GM19463 (cell line): ENCODE measurements at regions not wholly inside any gene's neighbourhood (a gene's known extent, or its start where the extent isn't known, plus 50 kb on each side); places are given as distances from the start of the nearest gene placed in this dataset.
"Not testable (repeated sequence)": the region's sequence is repeated elsewhere in the genome, so short reads cannot be mapped to it uniquely, and the experiment has no call there.

Source experiments
- ATAC-seq: cut with Tn5 transposase; IDR thresholded peaks from one replicate; pipeline ENCODE4 v1.9.1; 2021; ENCODE audit warnings: mild to moderate bottlenecking, moderate library complexity; ENCODE audit not compliant: unreplicated experiment

DNA sequence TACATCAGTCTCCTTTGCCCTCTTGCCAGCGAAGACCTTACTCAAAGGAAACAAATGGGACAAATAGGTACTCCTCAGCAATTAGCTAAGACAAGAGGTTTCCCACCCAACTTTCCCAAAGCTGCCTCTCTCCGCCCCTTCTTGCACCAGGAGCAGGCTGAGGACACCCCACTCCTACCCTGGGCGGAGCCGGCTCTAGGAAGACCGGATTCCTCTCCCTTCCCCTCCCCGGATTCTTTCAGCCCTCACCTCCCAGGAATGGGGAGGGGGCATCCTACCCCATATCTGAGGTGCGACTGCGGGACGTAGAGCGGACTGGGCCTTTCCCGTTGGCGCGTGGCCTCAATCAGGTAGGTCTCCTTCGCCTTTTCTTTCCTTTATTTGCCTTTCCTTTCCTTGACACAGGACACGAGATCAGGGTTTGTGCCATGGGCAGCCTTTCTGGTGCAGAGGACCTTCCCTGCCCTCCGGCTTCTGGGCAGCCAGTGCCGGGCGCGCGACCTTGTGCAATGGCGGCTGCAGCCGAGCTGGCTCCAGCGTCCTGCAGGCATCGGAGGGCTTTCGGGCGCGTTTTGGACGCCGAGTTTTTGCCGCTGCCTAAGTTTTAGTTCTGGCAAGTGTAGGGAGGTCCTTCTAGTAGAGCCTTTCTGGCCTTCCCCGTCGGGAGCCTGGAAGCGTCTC lies 279.9 kb downstream of the PLS3 start:
- ATAC-seq: not testable (repeated sequence)

DNA sequence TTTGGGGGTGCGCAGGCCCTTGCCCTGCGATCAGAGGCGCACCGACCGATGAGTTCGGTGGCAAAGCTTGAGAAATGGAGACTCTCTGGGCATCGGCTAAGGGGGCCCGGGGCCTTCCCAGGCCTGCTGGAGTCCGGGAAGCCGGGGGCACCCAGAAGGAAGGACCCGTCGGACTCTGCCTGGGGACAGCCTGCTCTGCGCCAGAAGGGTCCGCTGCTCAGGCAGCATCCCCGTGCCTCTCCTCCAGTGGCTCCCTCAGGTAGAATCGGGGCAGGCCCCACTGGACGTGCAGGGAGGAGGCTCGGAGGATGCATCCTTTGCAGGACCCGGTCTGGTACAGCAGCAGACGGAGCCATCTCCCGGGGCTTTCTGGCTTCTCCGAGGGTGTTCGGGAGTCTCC lies 290.0 kb downstream of the PLS3 start:
- ATAC-seq: not testable (repeated sequence)

DNA sequence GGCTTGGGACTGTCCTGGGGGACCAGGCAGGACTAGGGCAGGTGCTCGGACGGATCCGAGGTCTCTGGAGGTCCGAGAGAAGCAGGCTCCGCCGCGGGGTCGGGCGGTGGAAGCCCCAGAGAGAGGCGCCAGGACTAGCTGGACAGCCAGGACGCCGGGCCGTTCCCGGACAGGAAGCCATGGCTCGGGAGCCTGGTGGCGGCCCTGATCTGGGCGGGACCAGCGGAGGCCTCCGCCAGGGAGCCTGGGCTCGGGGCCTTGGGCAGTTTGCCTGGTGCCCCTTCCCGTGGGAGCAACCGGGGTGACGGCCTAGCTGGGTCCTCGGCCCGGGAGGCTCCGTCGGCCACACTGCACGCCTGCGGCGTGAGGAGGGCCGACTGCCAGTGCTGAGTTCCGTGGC lies 292.3 kb downstream of the PLS3 start:
- ATAC-seq: not testable (repeated sequence)

DNA sequence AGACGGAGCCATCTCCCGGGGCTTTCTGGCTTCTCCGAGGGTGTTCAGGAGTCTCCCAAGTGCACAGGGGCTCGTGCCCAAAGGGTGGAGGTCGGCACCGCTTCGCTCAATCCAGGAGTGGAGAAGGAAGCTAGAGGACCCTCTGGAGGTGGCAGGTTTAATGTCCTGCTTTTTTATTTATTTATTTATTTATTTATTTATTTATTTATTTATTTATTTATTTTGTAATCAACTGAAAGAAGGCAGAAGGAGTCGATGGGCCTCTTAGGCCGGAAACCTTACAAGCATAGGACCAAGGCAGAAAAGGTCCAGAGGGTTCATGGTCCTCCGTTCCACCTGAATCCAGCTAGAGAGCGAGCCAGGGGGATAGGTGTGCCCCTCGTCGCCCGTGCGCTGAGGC lies 289.4 kb upstream of the AGTR2 start:
- not testable (repeated sequence) for ATAC-seq

DNA sequence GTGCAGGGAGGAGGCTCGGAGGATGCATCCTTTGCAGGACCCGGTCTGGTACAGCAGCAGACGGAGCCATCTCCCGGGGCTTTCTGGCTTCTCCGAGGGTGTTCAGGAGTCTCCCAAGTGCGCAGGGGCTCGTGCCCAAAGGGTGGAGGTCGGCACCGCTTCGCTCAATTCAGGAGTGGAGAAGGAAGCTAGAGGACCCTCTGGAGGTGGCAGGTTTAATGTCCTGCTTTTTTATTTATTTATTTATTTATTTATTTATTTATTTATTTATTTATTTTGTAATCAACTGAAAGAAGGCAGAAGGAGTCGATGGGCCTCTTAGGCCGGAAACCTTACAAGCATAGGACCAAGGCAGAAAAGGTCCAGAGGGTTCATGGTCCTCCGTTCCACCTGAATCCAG lies 286.4 kb upstream of the AGTR2 start:
- not testable (repeated sequence) for ATAC-seq

DNA sequence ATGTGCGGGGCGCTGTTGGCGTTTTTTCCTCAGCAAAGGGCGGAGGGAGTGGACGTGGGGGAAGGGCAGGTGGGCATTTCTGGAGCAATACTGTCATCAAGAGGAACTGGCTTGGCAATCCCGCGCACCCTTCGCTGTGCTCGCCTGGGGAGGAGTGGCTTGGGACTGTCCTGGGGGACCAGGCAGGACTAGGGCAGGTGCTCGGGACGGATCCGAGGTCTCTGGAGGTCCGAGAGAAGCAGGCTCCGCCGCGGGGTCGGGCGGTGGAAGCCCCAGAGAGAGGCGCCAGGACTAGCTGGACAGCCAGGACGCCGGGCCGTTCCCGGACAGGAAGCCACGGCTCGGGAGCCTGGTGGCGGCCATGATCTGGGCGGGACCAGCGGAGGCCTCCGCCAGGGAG lies 282.5 kb upstream of the AGTR2 start:
- not testable (repeated sequence) for ATAC-seq

DNA sequence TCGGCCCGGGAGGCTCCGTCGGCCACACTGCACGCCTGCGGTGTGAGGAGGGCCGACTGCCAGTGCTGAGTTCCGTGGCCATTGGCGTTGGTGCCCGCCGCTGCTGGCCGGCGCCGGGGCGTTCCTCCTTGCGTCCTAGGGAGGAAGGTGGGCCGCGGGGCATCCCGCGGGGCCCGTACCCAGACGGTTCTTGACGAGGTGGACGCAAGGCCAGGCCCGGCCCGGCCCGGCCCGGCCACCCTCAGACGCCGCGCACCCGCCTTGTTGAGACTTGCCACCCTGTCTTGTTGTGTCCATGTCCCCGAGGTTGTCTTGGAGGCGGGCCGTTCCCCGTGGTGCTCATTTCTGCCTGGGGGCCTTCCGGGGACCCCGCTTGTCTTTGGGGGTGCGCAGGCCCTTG lies 282.0 kb upstream of the AGTR2 start:
- ATAC-seq: not testable (repeated sequence)

DNA sequence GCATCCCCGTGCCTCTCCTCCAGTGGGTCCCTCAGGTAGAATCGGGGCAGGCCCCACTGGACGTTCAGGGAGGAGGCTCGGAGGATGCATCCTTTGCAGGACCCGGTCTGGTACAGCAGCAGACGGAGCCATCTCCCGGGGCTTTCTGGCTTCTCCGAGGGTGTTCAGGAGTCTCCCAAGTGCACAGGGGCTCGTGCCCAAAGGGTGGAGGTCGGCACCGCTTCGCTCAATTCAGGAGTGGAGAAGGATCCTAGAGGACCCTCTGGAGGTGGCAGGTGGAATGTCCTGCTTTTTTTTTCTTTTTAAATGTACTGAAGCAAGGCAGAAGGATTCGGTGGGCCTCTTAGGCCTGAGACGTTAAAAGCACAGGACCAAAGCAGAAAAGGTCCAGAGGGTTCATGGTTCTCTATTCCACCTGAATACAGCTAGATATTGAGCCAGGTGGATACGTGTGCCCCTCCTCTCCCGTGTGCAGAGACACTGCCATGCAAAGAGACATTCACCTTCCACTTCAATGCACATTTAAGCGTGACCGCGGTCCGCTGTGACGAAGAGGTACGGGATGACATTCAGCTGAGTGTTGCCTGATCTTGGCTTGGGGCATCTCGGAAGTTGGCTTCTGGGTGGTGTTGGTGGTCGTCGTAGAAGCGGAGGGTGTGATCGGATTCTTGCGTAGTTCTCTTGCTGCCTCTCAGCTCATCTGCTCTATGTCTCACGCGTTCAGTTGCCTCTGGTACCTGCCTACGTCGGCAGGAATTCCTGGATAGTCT lies 281.2 kb upstream of the AGTR2 start:
- no peak for ATAC-seq

DNA sequence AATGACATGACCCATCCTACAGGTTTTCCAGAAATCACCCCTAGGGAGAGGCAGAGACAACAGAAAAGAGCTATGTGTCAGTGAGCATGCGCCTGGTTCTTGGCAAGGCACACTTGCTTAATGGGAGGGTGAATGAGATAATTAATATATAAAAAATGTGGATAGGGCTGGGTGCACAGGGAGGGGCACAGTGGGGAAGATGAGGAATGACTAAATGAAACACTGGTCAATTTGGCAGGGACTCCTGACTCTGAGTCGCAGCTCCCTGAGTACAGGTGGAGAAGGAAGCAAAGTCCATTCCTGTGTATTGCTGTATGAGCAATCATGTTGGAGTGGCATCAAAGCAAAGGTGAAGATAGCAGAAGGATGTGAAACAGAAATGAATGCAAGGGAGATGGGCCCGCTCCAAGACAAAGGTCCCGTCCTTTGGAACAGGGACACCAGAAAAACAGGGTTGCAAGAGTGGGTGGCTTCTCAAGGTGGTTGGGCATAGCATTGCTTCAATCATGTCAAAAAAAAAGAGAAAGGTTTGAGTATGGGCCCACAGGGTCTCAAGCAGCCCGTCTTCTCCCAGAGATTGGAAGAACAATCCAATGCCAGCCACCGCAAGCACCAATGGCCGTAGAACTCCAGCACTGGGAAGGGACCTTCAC lies 278.4 kb upstream of the AGTR2 start:
- no peak for ATAC-seq

DNA sequence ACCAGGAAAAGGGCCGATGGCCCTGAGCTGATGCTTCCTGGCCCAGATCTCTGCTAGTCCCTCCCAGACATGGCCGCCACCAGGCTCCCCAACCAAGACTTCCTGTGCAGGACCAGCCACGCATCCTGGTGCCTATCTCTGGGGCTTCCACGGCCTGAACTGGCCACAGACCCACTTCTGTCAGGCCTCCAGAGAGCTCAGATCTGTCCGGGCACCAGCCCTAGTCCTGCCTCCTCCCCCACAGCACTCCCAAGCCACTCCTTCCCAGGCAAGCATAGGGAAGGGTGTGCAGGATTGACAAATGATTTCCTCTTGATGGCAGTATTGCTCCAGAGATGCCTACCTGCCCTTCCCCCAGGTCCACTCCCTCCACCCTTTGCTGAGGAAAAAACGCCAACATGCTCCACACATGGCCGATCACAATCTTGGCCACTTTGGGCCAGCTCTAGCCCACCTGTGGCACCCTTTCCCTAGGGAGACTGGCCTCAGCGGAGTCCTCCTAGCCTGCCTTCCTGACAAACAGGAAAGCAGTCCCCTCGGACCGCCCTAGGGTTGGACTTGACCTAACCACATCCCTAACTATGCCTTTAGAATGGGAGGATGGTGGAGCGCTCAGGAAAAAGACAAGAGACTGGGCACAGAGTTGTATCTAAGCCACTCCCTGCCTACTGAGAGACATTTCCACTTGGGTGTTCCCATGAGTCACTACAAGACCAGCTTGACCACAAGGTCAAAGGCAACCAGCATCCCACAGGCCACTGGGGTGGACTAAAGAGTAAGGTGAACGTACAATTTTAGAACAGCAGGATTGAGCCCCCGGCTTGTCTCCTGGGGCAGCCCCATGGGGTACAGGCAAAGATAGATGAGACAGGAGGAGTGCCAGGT lies 277.5 kb upstream of the AGTR2 start:
- ATAC-seq: peak; percentile 70

DNA sequence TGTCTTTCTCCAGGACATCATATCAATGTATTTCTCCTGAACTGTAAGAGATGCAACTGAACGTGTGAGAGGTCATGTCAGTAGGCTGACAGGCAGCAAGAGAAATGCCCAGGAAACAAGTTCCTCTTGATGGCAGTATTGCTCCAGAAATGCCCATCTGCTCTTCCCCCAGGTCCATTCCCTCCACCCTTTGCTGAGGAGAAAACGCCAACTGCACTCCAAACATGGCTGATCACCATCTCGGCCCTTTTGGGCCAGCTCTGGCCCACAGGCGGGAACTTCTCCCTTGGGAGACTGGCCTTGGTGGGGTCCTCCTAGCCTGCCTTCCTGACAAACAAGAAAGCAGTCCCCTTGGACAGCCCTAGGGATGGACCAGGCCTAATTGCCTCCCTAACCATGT lies 276.5 kb upstream of the AGTR2 start:
- peak; percentile 26 for ATAC-seq

DNA sequence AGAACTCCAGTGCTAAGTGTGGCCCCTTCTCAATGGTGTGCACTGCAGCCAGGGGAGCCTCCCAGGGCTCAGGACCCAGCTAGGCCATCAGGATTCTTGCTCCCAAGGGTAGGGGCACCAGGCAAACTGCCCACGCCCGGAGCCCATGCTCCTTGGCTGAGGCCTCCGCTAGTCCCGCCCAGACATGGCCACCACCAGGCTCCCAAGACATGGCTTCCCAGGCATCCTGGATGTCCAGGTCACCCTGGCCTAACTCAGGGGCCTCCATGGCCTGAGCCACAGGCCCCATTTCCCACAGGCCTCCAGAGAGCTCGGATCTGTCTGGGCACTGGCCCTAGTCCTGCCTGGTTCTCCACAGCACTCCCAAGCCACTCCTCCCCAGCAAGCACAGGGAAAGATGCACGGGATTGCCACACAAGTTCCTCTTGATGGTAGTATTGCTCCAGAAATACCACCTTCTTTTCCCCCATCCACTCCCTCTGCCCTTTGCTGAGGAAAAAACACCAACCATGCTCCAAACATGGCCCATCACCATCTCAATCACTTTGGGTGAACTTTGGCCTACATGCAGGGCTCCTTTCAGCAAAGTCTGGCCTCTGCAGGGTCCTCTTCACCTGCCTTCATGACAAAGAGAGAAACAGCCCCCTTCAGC lies 274.7 kb upstream of the AGTR2 start:
- no peak for ATAC-seq

DNA sequence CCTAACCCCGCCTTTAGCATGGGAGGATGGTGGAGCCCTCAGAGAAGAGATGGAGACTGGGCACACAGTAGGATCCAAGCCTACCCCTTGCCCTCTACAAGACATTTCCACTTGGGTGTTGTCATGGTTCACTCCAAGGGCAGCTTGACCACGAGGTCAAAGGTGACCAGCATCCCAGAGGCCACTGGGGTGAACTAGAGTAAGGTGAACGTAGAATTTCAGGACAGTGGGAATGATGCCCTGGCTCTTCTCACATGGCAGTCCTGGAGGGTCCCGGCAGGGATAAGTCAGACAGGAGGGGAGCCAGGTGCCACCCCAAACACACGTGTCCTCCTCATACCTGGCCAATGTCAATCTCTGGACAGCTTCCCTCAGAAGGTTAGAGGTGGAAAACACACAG lies 274.2 kb upstream of the AGTR2 start:
- no peak for ATAC-seq

DNA sequence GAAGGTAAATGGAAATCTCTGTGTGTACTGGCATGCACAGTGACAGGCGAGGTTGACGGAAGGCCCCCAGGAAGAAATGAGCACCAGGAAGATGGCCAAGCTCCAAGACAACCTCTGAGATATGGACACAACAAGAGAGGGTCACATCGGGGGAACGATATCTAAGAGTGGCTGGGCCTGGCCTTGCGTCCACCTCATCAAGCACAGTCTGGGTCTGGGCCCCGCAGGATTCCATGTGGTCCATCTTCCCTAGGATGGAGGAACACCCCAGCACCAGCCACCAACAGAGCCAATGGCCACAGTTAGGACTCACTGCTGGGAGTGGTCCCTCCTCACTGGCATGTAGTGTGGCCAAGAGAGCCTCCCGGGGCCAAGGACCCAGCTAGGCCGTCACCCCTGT lies 272.6 kb upstream of the AGTR2 start:
- no peak for ATAC-seq

DNA sequence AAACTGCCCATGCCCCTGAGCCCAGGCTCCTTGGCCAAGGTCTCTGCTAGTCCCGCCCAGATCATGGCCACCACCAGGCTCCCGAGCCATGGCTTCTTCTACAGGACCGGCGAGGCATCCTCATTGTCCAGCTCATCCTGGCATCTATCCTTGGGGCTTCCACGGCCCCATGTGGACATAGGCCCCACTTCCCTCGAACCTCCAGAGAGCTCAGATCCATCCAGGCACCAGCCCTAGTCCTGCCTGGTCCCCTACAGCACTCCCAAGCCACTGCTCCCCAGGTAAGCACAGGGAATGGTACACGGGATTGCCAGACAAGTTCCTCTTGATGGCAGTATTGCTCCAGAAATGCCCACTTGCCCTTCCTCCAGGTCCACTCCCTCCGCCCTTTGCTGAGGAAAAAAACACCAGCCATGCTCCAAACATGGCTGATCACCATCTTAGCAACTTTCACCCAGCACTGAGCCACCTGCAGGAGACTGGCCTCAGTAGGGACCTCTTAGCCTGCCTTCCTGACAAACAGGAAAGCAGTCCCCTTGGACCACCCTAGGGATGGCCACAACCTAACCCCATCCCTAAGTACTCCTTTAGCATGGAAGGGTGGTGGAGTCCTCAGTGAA lies 272.1 kb upstream of the AGTR2 start:
- ATAC-seq: peak; percentile 82

DNA sequence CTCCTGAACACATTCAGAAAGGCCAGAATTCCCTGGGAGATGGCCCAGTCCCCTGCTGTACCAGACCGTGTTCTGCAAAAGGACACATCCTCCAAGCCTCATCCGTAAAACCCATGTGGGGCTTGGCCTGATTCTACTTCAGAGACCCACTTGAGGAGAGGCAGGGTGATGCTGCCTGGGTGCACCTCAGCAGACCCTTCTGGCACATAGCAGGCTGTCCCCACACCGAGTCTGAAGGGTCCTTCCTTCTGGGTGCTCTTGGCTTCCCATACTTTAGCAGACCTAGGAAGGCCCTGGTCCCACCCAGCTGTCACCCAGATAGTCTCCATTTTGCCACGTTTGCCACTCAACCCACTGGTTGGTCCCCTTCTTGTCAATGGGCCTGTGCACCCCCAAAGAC lies 270.1 kb upstream of the AGTR2 start:
- no peak for ATAC-seq

DNA sequence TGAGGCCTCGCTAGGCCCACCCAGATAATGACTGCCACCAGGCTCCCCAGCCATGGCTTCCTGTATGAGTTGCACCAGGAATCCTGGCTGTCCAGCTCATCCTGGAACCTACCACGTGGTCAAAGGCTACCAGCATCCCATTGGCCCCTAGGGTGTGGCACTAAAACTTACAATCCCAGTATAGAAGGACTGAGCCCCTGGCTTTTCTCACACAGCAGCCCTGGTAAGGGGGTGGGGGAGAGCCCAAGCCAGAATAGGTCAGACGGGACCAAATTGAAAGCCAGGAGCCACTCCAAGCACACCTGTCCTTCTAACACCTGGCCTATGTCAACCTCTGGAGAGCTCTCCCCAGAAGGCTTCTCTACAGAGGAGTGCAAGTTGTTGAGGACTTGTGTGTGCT lies 269.3 kb upstream of the AGTR2 start:
- no peak for ATAC-seq

DNA sequence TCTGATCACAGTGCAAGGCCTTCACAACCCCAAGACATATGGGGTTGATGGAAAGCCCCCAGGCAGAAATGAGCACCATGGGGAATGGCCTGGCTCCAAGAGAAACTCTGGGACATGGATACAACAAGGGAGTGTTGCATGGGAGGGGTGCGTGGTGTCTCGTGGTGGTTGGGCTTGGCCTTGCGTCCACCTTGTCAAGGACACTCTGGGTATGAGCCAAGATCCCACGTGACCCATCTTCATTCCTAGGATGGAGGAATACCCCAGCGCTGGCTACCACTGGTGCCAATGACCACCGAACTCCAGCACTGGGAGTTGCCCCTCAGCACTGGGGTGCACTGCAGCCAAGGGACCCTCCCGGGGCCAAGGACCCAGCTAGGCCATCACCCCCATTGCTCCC lies 267.5 kb upstream of the AGTR2 start:
- ATAC-seq: no peak

DNA sequence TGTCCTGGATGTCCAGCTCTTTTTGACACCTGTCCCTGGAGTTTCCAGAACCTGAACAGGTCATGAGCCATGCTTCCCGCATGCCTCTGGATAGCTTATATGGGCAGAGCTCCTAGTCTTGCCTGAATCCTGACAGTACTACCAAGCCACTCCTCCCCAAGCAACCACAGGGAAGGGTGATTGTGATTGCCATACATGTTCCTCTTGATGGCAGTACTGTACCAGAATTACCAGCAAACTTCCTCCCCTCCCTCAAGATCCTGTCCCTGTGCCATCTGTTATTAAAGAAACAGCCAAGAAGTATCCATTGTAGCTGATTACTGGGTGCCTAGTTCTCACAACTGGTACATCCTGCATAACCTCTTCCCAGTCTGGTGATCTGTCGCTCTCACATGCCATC lies 264.3 kb upstream of the AGTR2 start:
- no peak for ATAC-seq

DNA sequence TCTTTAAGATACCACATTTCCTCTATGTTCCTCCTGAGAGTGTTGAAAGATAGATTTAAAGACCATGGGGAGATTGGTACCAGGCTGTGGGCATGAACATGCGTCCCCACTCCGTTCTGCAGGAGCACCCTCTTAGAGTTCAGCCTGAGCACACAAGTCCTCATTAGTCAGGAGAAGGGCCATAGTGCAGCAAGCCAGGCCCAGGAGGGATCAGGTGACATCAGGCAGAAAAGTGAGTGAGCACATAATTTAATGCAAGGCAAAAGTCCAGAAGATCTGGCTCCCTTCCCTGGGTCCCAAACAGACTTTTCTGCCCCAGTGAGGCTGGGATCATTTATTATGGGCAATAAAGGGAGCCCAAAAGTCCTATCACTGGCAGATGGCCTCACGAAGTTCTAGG lies 263.7 kb upstream of the AGTR2 start:
- ATAC-seq: no peak
